Cardiac muscle cell (in vitro differentiated cells and primary cell): ENCODE measurements at regions not wholly inside any gene's neighbourhood (a gene's known extent, or its start where the extent isn't known, plus 50 kb on each side); places are given as distances from the start of the nearest gene placed in this dataset.

ENCODE experiments used
- DNase-seq, 2 donors: peaks; one replicate each; pipeline versions ENCODE4 v3.0.0 to v3.0.0-alpha.2; 2010 to 2017; ENCODE audit warnings: low read depth in 1 of 2, low spot score in 1 of 2
- H3K27ac ChIP-seq: fragments of 200-600 bp; sonication (generic); 2 replicates; pipeline ENCODE4 v1.5.1; 2016
- H3K27me3 ChIP-seq: fragments of 200-600 bp; sonication (generic); 2 replicates; pipeline ENCODE4 v1.6.0; 2016; ENCODE audit warnings: control low read depth
- H3K36me3 ChIP-seq: fragments of 200-600 bp; sonication (generic); 2 replicates; pipeline ENCODE4 v1.5.1; 2016; ENCODE audit warnings: control low read depth
- H3K4me1 ChIP-seq: fragments of 200-600 bp; sonication (generic); 2 replicates; pipeline ENCODE4 v1.8.1; 2017; ENCODE audit warnings: low read depth, mild to moderate bottlenecking, mixed run types
- H3K4me3 ChIP-seq: fragments of 200-600 bp; sonication (generic); 2 replicates; pipeline ENCODE4 v1.5.1; 2016; ENCODE audit warnings: mild to moderate bottlenecking
- H3K9me3 ChIP-seq: fragments of 200-600 bp; sonication (generic); 2 replicates; pipeline ENCODE4 v1.5.1; 2017; ENCODE audit warnings: low read depth, mild to moderate bottlenecking, control low read depth
- TF ChIP-seq, protein P1 (sequence below): IDR thresholded peaks from 2 replicates; pipeline ENCODE4 v1.5.1; 2012; ENCODE audit warnings: low read depth, mild to moderate bottlenecking, low read length

DNA sequence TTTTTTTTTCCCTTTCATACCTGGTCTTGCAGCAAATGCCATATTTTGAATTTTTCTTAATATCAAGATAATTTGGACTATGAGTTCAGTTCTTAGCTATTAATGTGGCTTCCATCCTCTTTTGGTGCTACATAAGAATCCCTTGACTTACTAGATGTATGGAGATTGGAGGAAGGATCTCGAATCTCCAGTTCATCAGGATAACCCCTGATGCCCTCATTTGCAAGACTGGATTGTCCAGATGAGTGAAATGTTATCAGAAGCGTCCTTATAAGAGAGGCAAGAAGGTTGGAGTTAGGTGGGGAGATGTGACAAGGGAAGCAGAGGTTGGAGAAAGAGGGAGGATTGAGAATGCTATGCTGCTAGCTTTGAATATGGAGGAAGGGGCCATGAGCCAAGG lies 499.6 kb upstream of the SYNCRIP start:
- no peak overlapping the region for H3K4me3 ChIP-seq
- TF ChIP-seq, protein P1, sequence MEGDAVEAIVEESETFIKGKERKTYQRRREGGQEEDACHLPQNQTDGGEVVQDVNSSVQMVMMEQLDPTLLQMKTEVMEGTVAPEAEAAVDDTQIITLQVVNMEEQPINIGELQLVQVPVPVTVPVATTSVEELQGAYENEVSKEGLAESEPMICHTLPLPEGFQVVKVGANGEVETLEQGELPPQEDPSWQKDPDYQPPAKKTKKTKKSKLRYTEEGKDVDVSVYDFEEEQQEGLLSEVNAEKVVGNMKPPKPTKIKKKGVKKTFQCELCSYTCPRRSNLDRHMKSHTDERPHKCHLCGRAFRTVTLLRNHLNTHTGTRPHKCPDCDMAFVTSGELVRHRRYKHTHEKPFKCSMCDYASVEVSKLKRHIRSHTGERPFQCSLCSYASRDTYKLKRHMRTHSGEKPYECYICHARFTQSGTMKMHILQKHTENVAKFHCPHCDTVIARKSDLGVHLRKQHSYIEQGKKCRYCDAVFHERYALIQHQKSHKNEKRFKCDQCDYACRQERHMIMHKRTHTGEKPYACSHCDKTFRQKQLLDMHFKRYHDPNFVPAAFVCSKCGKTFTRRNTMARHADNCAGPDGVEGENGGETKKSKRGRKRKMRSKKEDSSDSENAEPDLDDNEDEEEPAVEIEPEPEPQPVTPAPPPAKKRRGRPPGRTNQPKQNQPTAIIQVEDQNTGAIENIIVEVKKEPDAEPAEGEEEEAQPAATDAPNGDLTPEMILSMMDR: no peak
- H3K36me3 ChIP-seq: no peaks in the 10 kb centered on the region
- no peaks in the 10 kb centered on the region for H3K9me3 ChIP-seq
- no peak for DNase-seq
- H3K27me3 ChIP-seq: no peaks in the 10 kb centered on the region
- H3K27ac ChIP-seq: no peak overlapping the region
- H3K4me1 ChIP-seq: no peaks in the 10 kb centered on the region

DNA sequence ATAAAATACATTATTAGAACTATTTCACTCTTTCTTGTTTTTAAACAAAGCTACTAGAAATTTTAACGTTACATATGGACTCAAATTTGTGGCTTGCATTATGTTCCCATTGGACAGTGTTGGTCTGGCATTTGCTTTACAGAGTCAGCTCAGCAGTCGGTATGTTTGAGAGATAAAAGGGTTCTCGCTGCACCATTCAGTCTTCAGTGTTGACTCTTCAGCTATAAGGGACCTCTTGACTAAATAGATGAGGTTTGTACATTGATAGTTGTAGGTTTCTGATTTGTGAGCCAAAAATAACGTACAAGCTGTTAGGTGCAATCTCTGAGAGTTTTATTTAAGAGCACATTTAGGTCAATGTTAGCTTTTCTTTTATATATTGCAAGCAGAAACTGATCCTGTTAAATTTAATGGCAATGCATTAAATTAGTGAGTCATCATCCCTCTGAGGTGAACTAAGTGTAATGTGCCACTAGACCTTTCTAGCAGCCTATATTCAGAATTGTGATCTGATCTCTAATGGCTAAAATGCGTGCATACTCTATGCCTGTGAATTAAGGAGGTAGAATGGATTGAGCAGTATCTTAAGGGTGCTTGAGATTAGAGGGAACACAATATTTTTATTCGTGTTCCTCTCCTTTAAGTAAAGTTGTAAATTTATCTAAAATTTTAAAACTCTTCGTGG lies 485.6 kb upstream of the SYNCRIP start:
- Histone ChIP-seq H3K4me1 (peaks cover 4% of the 10 kb centered on the region), H3K36me3 (no peaks in the 10 kb centered on the region), H3K27me3 (no peaks in the 10 kb centered on the region), H3K27ac (no peak overlapping the region), H3K9me3 (no peaks in the 10 kb centered on the region), H3K4me3 (no peak overlapping the region)
- TF ChIP-seq, protein P1: no peak
- DNase-seq: no peak

- TF ChIP-seq, protein P1: no peak
- no peaks in the 10 kb centered on the region for H3K4me1 ChIP-seq
- no peak overlapping the region for H3K27ac ChIP-seq
- DNase-seq: no peak
- no peaks in the 10 kb centered on the region for H3K36me3 ChIP-seq
- H3K4me3 ChIP-seq: no peak overlapping the region
- H3K9me3 ChIP-seq: no peaks in the 10 kb centered on the region
- no peaks in the 10 kb centered on the region for H3K27me3 ChIP-seq
These were observed 479.4 kb upstream of the SYNCRIP start for GRCh38 chr6:86122086-86122485.

DNA sequence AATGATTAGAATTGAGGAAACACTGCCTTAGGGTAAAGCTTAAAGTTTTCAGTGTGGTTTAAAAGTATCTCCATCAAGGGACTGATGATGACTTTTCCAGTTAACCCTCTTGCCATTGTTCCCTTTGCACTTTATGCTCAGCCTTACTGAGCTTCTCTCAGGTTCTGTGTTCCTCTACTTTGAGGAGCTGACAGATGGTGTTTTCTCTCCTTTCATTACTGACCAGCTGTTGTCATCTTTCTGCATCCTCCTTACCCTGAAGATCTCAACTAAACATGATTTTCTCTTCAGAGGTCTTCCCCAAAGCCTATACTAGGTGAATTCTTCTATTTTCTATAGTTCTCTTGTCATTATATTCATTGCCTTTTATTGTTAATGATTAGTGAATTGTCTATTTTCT lies 475.6 kb upstream of the SYNCRIP start:
- Histone ChIP-seq H3K9me3 (no peaks in the 10 kb centered on the region), H3K4me1 (no peaks in the 10 kb centered on the region), H3K27me3 (no peaks in the 10 kb centered on the region), H3K27ac (no peak overlapping the region), H3K36me3 (no peaks in the 10 kb centered on the region), H3K4me3 (no peak overlapping the region)
- DNase-seq: no peak
- TF ChIP-seq, protein P1: no peak

GRCh38 chr6:86107985-86108384 lies 465.3 kb upstream of the SYNCRIP start:
- DNase-seq: no peak
- TF ChIP-seq, protein P1: no peak
- Histone ChIP-seq H3K4me1 (no peaks in the 10 kb centered on the region), H3K4me3 (no peak overlapping the region), H3K9me3 (no peaks in the 10 kb centered on the region), H3K27ac (no peak overlapping the region), H3K27me3 (no peaks in the 10 kb centered on the region), H3K36me3 (no peaks in the 10 kb centered on the region)

GRCh38 chr6:86087954-86088353 lies 445.3 kb upstream of the SYNCRIP start:
- no peak for DNase-seq
- H3K4me1 ChIP-seq: no peaks in the 10 kb centered on the region
- H3K27me3 ChIP-seq: no peaks in the 10 kb centered on the region
- no peaks in the 10 kb centered on the region for H3K9me3 ChIP-seq
- TF ChIP-seq, protein P1: no peak
- H3K36me3 ChIP-seq: no peaks in the 10 kb centered on the region
- no peak overlapping the region for H3K27ac ChIP-seq
- no peak overlapping the region for H3K4me3 ChIP-seq
